ENCODE measurements at regions not wholly inside any gene's neighbourhood (a gene's known extent, or its start where the extent isn't known, plus 50 kb on each side); places are given as distances from the start of the nearest gene placed in this dataset.
"Not testable (repeated sequence)": the region's sequence is repeated elsewhere in the genome, so short reads cannot be mapped to it uniquely, and the experiment has no call there.

DNA sequence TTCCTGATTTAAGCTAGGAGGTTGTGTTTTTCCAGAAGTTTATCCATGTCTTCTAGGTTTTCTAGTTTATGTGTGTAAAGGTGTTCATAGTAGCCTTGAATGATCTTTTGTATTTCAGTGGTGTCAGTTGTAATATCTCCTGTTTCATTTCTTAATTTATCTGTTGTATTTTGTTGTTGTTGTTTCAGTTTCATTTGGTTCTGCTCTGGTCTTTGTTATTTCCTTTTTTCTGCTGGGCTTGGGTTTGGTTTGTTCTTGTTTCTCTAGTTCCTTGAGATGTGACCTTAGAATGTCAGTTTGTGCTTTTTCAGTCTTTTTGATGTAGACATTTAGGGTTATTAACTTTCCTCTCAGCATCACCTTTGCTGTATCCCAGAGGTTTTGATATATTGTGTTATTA lies 62.8 kb downstream of the SCP2D1 start:
- Histone ChIP-seq H3K27ac (ENCODE audit: low read length) (peak overlapping the region; percentile 61; the same call in 1 of the 2 replicates), H3K4me1 (ENCODE audit: low read length) (peaks cover 22% of the 10 kb centered on the region), H3K4me2 (ENCODE audit: low read depth, low read length) (peak overlapping the region; percentile 47; the same call in 1 of the 2 replicates)
- not testable (repeated sequence) for H3K9me2 ChIP-seq (replicated peaks; ENCODE audit: insufficient read depth, low read length); H3F3A ChIP-seq (ENCODE audit: insufficient read depth, low read length); H4K20me1 ChIP-seq (ENCODE audit: insufficient read depth, low read length); H3K9me3 ChIP-seq (replicated peaks; ENCODE audit: insufficient read depth, low read length); H3K4me3 ChIP-seq (ENCODE audit: low read length); H3K9ac ChIP-seq (ENCODE audit: low read length); H2AFZ ChIP-seq (ENCODE audit: low read length); H3K36me3 ChIP-seq (replicated peaks; ENCODE audit: insufficient read depth, low read length); H3K79me2 ChIP-seq (ENCODE audit: low read length); H3K27me3 ChIP-seq (replicated peaks; ENCODE audit: insufficient read depth, low read length)
- peak; percentile 58 for DNase-seq

DNA sequence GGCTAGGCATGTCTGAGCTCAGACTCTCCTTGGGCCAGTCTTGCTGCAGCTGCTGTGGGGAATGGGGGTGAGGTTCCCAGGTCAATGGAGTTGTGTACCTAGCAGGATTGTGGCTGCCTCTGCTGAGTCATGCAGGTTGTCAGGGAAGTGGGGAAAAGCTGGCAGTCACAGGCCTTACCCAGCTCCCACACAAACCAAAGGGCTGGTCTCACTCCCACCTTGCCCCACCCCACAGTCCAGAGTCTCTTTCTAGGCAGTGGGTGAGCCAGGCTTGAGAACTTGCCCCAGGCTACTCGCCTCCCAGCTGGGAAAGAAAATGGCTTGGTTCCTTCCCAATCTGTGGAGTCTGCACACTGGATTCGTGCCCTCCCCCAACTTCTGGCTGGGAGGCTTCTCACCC lies 65.7 kb downstream of the SCP2D1 start:
- Histone ChIP-seq H3K36me3 (replicated peaks; ENCODE audit: insufficient read depth, low read length) (no peaks in the 10 kb centered on the region), H3K9ac (ENCODE audit: low read length) (no peak overlapping the region), H3K79me2 (ENCODE audit: low read length) (no peaks in the 10 kb centered on the region), H3K4me1 (ENCODE audit: low read length) (peaks cover 22% of the 10 kb centered on the region), H3K9me2 (replicated peaks; ENCODE audit: insufficient read depth, low read length) (no peaks in the 10 kb centered on the region), H3K27ac (ENCODE audit: low read length) (no peak overlapping the region), H3K4me2 (ENCODE audit: low read depth, low read length) (no peak overlapping the region), H3K4me3 (ENCODE audit: low read length) (no peak overlapping the region), H3K9me3 (replicated peaks; ENCODE audit: insufficient read depth, low read length) (no peaks in the 10 kb centered on the region), H2AFZ (ENCODE audit: low read length) (no peak overlapping the region), H3F3A (ENCODE audit: insufficient read depth, low read length) (peaks cover 5% of the 10 kb centered on the region), H3K27me3 (replicated peaks; ENCODE audit: insufficient read depth, low read length) (no peaks in the 10 kb centered on the region), H4K20me1 (ENCODE audit: insufficient read depth, low read length) (no peaks in the 10 kb centered on the region)
- TF ChIP-seq, protein P1, sequence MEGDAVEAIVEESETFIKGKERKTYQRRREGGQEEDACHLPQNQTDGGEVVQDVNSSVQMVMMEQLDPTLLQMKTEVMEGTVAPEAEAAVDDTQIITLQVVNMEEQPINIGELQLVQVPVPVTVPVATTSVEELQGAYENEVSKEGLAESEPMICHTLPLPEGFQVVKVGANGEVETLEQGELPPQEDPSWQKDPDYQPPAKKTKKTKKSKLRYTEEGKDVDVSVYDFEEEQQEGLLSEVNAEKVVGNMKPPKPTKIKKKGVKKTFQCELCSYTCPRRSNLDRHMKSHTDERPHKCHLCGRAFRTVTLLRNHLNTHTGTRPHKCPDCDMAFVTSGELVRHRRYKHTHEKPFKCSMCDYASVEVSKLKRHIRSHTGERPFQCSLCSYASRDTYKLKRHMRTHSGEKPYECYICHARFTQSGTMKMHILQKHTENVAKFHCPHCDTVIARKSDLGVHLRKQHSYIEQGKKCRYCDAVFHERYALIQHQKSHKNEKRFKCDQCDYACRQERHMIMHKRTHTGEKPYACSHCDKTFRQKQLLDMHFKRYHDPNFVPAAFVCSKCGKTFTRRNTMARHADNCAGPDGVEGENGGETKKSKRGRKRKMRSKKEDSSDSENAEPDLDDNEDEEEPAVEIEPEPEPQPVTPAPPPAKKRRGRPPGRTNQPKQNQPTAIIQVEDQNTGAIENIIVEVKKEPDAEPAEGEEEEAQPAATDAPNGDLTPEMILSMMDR (IDR thresholded peaks at IDR 0.05; ENCODE audit: low read length): no peak
- TF ChIP-seq EZH2 (optimal IDR thresholded peaks at IDR 0.05; ENCODE audit: low read depth, low read length): no peak
- no peak for TF ChIP-seq EZH2phosphoT487 (IDR thresholded peaks at IDR 0.05; ENCODE audit: low read length)
- no peak for DNase-seq

DNA sequence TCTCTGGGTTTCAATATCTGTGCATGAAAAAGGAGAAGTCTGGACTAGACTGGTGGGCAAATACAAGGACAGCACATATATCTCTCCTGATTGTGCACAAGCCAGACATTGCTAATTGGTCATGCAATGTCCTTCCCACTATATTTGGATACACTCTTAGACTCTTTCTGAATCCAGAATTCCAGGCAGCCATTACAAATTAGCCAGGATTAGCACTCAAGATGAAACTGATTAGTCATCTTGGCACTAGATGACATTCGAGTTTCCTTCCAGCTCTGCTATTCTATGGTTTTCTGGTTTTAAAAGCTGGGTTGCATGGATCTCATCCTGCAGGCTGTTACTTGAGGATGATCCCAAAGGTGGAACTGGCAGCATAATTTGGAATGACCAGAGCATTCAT lies 73.2 kb downstream of the SCP2D1 start:
- Histone ChIP-seq H3K27me3 (replicated peaks; ENCODE audit: insufficient read depth, low read length) (no peaks in the 10 kb centered on the region), H3K36me3 (replicated peaks; ENCODE audit: insufficient read depth, low read length) (no peaks in the 10 kb centered on the region), H3K79me2 (ENCODE audit: low read length) (no peaks in the 10 kb centered on the region), H3F3A (ENCODE audit: insufficient read depth, low read length) (no peaks in the 10 kb centered on the region), H3K4me2 (ENCODE audit: low read depth, low read length) (no peak overlapping the region), H3K9me2 (replicated peaks; ENCODE audit: insufficient read depth, low read length) (no peaks in the 10 kb centered on the region), H3K9me3 (replicated peaks; ENCODE audit: insufficient read depth, low read length) (no peaks in the 10 kb centered on the region), H3K4me1 (ENCODE audit: low read length) (no peaks in the 10 kb centered on the region), H3K4me3 (ENCODE audit: low read length) (no peak overlapping the region), H2AFZ (ENCODE audit: low read length) (no peak overlapping the region), H3K9ac (ENCODE audit: low read length) (no peak overlapping the region), H3K27ac (ENCODE audit: low read length) (no peak overlapping the region), H4K20me1 (ENCODE audit: insufficient read depth, low read length) (no peaks in the 10 kb centered on the region)
- DNase-seq: no peak
- TF ChIP-seq, protein P1 (IDR thresholded peaks at IDR 0.05; ENCODE audit: low read length): no peak
- TF ChIP-seq EZH2phosphoT487 (IDR thresholded peaks at IDR 0.05; ENCODE audit: low read length) (no peak), EZH2 (optimal IDR thresholded peaks at IDR 0.05; ENCODE audit: low read depth, low read length) (no peak)

DNA sequence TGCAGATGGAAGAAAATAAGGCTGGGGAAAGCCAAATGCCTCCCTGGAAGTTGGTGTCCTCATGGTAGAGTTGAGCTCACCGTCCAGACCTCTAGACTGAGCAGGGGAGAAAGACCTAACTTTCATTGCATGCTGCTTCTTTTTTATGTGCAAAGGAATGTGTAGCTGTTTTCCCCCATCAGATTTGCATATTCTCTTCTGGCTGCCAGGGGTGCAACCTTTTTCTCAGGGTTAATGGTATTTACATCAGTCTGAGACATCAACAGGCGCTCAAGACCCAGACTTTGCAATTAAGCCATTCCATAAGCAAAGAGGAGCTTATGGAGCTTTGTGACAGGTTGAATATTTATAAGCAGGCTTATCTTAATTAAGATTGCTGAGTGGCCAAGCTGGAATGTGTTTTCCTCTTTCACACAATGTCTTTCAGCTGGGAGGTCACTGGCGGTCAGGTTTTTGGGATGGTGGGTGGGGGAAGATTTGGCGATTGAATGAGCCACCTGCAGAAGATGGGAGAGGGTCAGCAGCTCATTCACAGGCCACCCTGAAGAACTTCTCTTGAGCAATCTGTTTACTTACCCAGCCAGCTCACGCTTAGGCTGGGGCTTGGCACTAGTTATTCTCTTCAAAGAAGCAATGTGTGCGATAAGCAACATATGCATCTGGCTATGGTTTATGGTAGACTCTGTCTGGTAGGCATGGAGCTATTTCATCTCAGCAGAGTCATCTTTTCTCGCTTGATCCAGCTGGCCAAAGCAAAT lies 88.6 kb downstream of the SCP2D1 start:
- no peak overlapping the region for H3K27ac ChIP-seq (ENCODE audit: low read length)
- no peaks in the 10 kb centered on the region for H3K36me3 ChIP-seq (replicated peaks; ENCODE audit: insufficient read depth, low read length)
- no peaks in the 10 kb centered on the region for H3K27me3 ChIP-seq (replicated peaks; ENCODE audit: insufficient read depth, low read length)
- no peak for DNase-seq
- no peaks in the 10 kb centered on the region for H3K79me2 ChIP-seq (ENCODE audit: low read length)
- H3K9me3 ChIP-seq (replicated peaks; ENCODE audit: insufficient read depth, low read length): no peaks in the 10 kb centered on the region
- TF ChIP-seq, protein P1 (IDR thresholded peaks at IDR 0.05; ENCODE audit: low read length): no peak
- no peak for TF ChIP-seq EZH2 (optimal IDR thresholded peaks at IDR 0.05; ENCODE audit: low read depth, low read length)
- TF ChIP-seq EZH2phosphoT487 (IDR thresholded peaks at IDR 0.05; ENCODE audit: low read length): no peak
- H3K9ac ChIP-seq (ENCODE audit: low read length): no peak overlapping the region
- H3K4me2 ChIP-seq (ENCODE audit: low read depth, low read length): no peak overlapping the region
- H3K4me3 ChIP-seq (ENCODE audit: low read length): no peak overlapping the region
- H4K20me1 ChIP-seq (ENCODE audit: insufficient read depth, low read length): no peaks in the 10 kb centered on the region
- H3K9me2 ChIP-seq (replicated peaks; ENCODE audit: insufficient read depth, low read length): no peaks in the 10 kb centered on the region
- no peaks in the 10 kb centered on the region for H3K4me1 ChIP-seq (ENCODE audit: low read length)
- no peaks in the 10 kb centered on the region for H3F3A ChIP-seq (ENCODE audit: insufficient read depth, low read length)
- no peak overlapping the region for H2AFZ ChIP-seq (ENCODE audit: low read length)

All from MM.1S (cell line).